ENCODE measurements at regions not wholly inside any gene's neighbourhood (a gene's known extent, or its start where the extent isn't known, plus 50 kb on each side); places are given as distances from the start of the nearest gene placed in this dataset.

DNA sequence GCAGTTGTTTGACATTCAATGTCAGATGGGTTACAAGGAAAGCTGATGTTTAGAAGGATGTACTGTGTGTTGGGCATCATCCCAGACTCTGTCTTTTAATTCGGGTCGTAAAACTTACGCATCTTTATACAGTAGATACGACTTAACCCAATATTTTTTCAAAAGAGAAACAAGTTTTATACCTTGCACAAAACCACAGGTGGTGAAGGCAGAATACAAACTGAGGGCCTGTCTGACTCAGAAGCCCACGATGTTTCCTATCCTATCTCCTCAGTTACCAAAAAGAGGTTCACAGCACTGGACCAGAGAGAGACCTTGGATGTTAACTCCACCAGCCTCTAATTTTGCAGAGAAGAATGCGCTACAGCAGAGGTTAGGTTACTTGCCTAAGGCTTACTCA, 477.0 kb downstream of the FOXO1 start:
- TF ChIP-seq, protein P1, sequence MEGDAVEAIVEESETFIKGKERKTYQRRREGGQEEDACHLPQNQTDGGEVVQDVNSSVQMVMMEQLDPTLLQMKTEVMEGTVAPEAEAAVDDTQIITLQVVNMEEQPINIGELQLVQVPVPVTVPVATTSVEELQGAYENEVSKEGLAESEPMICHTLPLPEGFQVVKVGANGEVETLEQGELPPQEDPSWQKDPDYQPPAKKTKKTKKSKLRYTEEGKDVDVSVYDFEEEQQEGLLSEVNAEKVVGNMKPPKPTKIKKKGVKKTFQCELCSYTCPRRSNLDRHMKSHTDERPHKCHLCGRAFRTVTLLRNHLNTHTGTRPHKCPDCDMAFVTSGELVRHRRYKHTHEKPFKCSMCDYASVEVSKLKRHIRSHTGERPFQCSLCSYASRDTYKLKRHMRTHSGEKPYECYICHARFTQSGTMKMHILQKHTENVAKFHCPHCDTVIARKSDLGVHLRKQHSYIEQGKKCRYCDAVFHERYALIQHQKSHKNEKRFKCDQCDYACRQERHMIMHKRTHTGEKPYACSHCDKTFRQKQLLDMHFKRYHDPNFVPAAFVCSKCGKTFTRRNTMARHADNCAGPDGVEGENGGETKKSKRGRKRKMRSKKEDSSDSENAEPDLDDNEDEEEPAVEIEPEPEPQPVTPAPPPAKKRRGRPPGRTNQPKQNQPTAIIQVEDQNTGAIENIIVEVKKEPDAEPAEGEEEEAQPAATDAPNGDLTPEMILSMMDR (IDR thresholded peaks at IDR 0.05 in 2 of 3, conservative IDR thresholded peaks at IDR 0.05 in 1 of 3; ENCODE audit: control insufficient read depth in 2 of 3, extremely low read depth in 1 of 3, insufficient read depth in 1 of 3, low read depth in 3 of 3, low read length in 3 of 3) = no peak
- no peak for TF ChIP-seq FOS (IDR thresholded peaks at IDR 0.05; ENCODE audit: borderline replicate concordance, extremely low read depth, insufficient read length)
- TF ChIP-seq POLR2A (IDR thresholded peaks at IDR 0.05; ENCODE audit: low read depth, low read length) = no peak
- TF ChIP-seq EZH2 (IDR thresholded peaks at IDR 0.05; ENCODE audit: borderline replicate concordance, control insufficient read depth, low read depth, low read length) = no peak
- no peak for TF ChIP-seq GABPA (IDR thresholded peaks at IDR 0.05; ENCODE audit: low read depth)
- no peak for TF ChIP-seq RAD21 (IDR thresholded peaks at IDR 0.05; ENCODE audit: insufficient read depth, low read depth, low read length)
- no peak for TF ChIP-seq ZNF687 (IDR thresholded peaks at IDR 0.05)
- no peak for TF ChIP-seq ZSCAN29 (IDR thresholded peaks at IDR 0.05)
- TF ChIP-seq, protein P2, sequence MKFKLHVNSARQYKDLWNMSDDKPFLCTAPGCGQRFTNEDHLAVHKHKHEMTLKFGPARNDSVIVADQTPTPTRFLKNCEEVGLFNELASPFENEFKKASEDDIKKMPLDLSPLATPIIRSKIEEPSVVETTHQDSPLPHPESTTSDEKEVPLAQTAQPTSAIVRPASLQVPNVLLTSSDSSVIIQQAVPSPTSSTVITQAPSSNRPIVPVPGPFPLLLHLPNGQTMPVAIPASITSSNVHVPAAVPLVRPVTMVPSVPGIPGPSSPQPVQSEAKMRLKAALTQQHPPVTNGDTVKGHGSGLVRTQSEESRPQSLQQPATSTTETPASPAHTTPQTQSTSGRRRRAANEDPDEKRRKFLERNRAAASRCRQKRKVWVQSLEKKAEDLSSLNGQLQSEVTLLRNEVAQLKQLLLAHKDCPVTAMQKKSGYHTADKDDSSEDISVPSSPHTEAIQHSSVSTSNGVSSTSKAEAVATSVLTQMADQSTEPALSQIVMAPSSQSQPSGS (IDR thresholded peaks at IDR 0.05; ENCODE audit: low read length) = no peak
